ENCODE measurements at regions not wholly inside any gene's neighbourhood (a gene's known extent, or its start where the extent isn't known, plus 50 kb on each side); places are given as distances from the start of the nearest gene placed in this dataset.

GRCh38 chr2:36031471-36031870, 324.1 kb upstream of the CRIM1 start:
- BruUV-seq (replicated peaks): no TSS peak
- no peak overlapping the region for H3K4me3 ChIP-seq (ENCODE audit: low read depth, low read length, poor library complexity, severe bottlenecking)
- intact Hi-C loops (cut with micrococcal nuclease; ENCODE audit: unreplicated experiment): no loop called here
- H3K9me3 ChIP-seq (ENCODE audit: low read depth, low read length, poor library complexity, severe bottlenecking): no peaks in the 10 kb centered on the region
- H3K27me3 ChIP-seq (replicated peaks; ENCODE audit: insufficient read depth, low read depth, low read length, poor library complexity): no peaks in the 10 kb centered on the region
- no peak for DNase-seq (ENCODE audit: low spot score)
- ChIA-PET CTCF (no interaction called here), POLR2A (ENCODE audit: low non-redundant PET) (no interaction called here)
- TF ChIP-seq CTCF (conservative IDR thresholded peaks at IDR 0.05; ENCODE audit: low read depth, low read length) (no peak), EZH2 (IDR thresholded peaks at IDR 0.05; ENCODE audit: borderline replicate concordance, low read depth, low read length, poor library complexity, severe bottlenecking) (no peak)
- H3K4me1 ChIP-seq (ENCODE audit: insufficient read depth, low read length, poor library complexity, severe bottlenecking): no peaks in the 10 kb centered on the region
- no peaks in the 10 kb centered on the region for H3K36me3 ChIP-seq (ENCODE audit: insufficient read depth, low read length, poor library complexity, severe bottlenecking)
- no peak overlapping the region for H3K27ac ChIP-seq (ENCODE audit: low read depth, low read length, poor library complexity, severe bottlenecking)

DNA sequence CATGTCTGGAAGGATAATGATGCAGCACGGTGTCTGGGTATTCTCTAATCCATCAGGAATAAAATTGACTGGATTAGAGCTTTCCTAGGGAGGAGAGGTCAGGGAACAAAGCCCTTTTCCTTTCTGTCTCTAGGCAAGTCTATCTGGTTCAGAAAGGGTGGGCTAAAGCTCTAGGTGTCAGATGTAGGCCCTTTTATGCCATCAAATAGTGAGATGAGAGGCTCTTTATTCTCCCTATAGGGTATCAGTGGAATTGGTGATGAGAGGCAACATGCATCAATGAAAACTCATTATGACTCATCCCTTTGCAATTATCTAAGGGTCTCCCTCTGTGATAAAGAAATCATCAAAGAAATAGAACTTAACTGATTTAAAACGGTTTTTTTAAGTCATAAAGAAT, 328.0 kb upstream of the CRIM1 start:
- ChIA-PET CTCF (no interaction called here), POLR2A (ENCODE audit: low non-redundant PET) (no interaction called here)
- no TSS peak for BruUV-seq (replicated peaks)
- intact Hi-C loops (cut with micrococcal nuclease; ENCODE audit: unreplicated experiment): no loop called here
- no peaks in the 10 kb centered on the region for H3K36me3 ChIP-seq (ENCODE audit: insufficient read depth, low read length, poor library complexity, severe bottlenecking)
- no peaks in the 10 kb centered on the region for H3K4me1 ChIP-seq (ENCODE audit: insufficient read depth, low read length, poor library complexity, severe bottlenecking)
- DNase-seq (ENCODE audit: low spot score): peak; percentile 11
- H3K27ac ChIP-seq (ENCODE audit: low read depth, low read length, poor library complexity, severe bottlenecking): no peak overlapping the region
- TF ChIP-seq EZH2 (IDR thresholded peaks at IDR 0.05; ENCODE audit: borderline replicate concordance, low read depth, low read length, poor library complexity, severe bottlenecking): no peak
- TF ChIP-seq CTCF (conservative IDR thresholded peaks at IDR 0.05; ENCODE audit: low read depth, low read length): no peak
- H3K9me3 ChIP-seq (ENCODE audit: low read depth, low read length, poor library complexity, severe bottlenecking): no peaks in the 10 kb centered on the region
- no peaks in the 10 kb centered on the region for H3K27me3 ChIP-seq (replicated peaks; ENCODE audit: insufficient read depth, low read depth, low read length, poor library complexity)
- no peak overlapping the region for H3K4me3 ChIP-seq (ENCODE audit: low read depth, low read length, poor library complexity, severe bottlenecking)

DNA sequence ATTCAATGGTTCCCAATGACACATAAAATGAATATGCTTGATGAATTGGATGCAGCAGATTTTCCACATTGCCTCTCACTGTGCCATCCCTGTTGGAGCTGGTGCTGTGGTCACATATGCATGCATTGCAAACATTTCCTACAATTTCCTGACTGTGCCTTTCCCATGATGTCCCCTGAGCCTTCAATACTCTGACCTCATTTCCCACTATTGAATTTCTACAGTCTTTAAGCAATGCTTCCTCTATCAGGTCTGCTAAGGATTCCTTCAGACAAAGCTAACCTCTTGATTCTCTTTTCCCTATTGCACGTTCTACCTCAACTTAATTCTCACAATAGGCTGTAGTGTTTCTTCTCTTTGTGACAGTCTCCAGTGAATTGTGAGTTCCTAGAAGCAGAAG, 342.5 kb upstream of the CRIM1 start:
- no peak overlapping the region for H3K27ac ChIP-seq (ENCODE audit: low read depth, low read length, poor library complexity, severe bottlenecking)
- intact Hi-C loops (cut with micrococcal nuclease; ENCODE audit: unreplicated experiment): no loop called here
- POLR2A ChIA-PET (ENCODE audit: low non-redundant PET): no interaction called here
- no peak overlapping the region for H3K4me3 ChIP-seq (ENCODE audit: low read depth, low read length, poor library complexity, severe bottlenecking)
- H3K4me1 ChIP-seq (ENCODE audit: insufficient read depth, low read length, poor library complexity, severe bottlenecking): no peaks in the 10 kb centered on the region
- no peaks in the 10 kb centered on the region for H3K36me3 ChIP-seq (ENCODE audit: insufficient read depth, low read length, poor library complexity, severe bottlenecking)
- BruUV-seq (replicated peaks): no TSS peak
- H3K27me3 ChIP-seq (replicated peaks; ENCODE audit: insufficient read depth, low read depth, low read length, poor library complexity): no peaks in the 10 kb centered on the region
- CTCF ChIA-PET: no interaction called here
- TF ChIP-seq EZH2 (IDR thresholded peaks at IDR 0.05; ENCODE audit: borderline replicate concordance, low read depth, low read length, poor library complexity, severe bottlenecking): no peak
- TF ChIP-seq CTCF (conservative IDR thresholded peaks at IDR 0.05; ENCODE audit: low read depth, low read length): no peak
- no peaks in the 10 kb centered on the region for H3K9me3 ChIP-seq (ENCODE audit: low read depth, low read length, poor library complexity, severe bottlenecking)
- DNase-seq (ENCODE audit: low spot score): no peak
